Calu3 (cell line): ENCODE measurements at regions not wholly inside any gene's neighbourhood (a gene's known extent, or its start where the extent isn't known, plus 50 kb on each side); places are given as distances from the start of the nearest gene placed in this dataset.

Source experiments
- BruUV-seq: library from RNA; stranded (reverse); fragments of 400-500 nt; replicated peaks from 2 replicates; lab custom pipeline; 2021; lab: Mats Ljungman, UMichigan
- CTCF ChIA-PET: fragments of 300-600 bp; sonication (Branson Sonifier 250); formaldehyde crosslinking; loops from one replicate; lab custom pipeline; 2022; ENCODE audit warnings: antibody characterized with exemption; lab: Charles Lee
- DNase-seq: peaks from one replicate; pipeline ENCODE4 v3.0.0; 2022
- H3K27ac Mint-ChIP-seq: one replicate; pipeline ENCODE4 v1.8.0; 2022; ENCODE audit warnings: mixed read lengths; ENCODE audit not compliant: unreplicated experiment
- H3K27me3 Mint-ChIP-seq: one replicate; pipeline ENCODE4 v1.8.0; 2022; ENCODE audit warnings: mixed read lengths; ENCODE audit not compliant: unreplicated experiment
- H3K36me3 Mint-ChIP-seq: one replicate; pipeline ENCODE4 v1.8.0; 2022; ENCODE audit warnings: mild to moderate bottlenecking, moderate library complexity, mixed read lengths; ENCODE audit not compliant: insufficient read depth, unreplicated experiment
- H3K4me1 Mint-ChIP-seq: one replicate; pipeline ENCODE4 v1.8.0; 2022; ENCODE audit warnings: mild to moderate bottlenecking, low read depth, mixed read lengths; ENCODE audit not compliant: unreplicated experiment
- H3K4me3 Mint-ChIP-seq: one replicate; pipeline ENCODE4 v1.8.0; 2022; ENCODE audit warnings: mild to moderate bottlenecking, low read depth, moderate library complexity, mixed read lengths; ENCODE audit not compliant: unreplicated experiment
- H3K9me3 Mint-ChIP-seq: one replicate; pipeline ENCODE4 v1.8.0; 2022; ENCODE audit warnings: low read depth, mixed read lengths; ENCODE audit not compliant: unreplicated experiment
- intact Hi-C: fragments of 100-400 bp; cut with micrococcal nuclease; formaldehyde crosslinking; loops from one replicate; pipeline ENCODE4 v1.10.0; 2022; ENCODE audit not compliant: unreplicated experiment
- TF ChIP-seq, protein P1 (sequence below): fragments of 200-600 bp; IDR thresholded peaks from one replicate; pipeline ENCODE4 v1.8.0; 2022; ENCODE audit warnings: antibody characterized with exemption; ENCODE audit not compliant: unreplicated experiment

DNA sequence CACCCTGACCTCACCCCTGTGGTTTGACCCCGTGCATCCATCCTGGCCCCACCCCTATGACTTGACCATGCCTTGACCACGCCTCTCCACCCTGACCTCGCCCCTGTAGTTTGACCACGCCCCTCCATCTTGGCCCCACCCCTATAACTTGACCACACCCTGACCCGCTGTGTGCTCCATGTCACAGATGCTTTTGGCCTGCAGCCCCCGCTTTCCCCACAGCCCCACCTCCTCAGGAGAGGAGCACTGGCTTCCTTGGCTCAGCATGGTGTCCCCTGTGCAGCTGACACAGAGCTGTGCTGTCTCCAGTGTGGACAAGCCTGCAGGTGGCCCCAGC lies 269.9 kb upstream of the SFSWAP start:
- intact Hi-C loops, result no loop called here
- DNase-seq, result no peak
- no peak overlapping the region for H3K4me3 Mint-ChIP-seq
- CTCF ChIA-PET, result no interaction called here
- peaks cover 55% of the 10 kb centered on the region for H3K27me3 Mint-ChIP-seq
- BruUV-seq, result no TSS peak
- H3K4me1 Mint-ChIP-seq, result no peaks in the 10 kb centered on the region
- TF ChIP-seq, protein P1, sequence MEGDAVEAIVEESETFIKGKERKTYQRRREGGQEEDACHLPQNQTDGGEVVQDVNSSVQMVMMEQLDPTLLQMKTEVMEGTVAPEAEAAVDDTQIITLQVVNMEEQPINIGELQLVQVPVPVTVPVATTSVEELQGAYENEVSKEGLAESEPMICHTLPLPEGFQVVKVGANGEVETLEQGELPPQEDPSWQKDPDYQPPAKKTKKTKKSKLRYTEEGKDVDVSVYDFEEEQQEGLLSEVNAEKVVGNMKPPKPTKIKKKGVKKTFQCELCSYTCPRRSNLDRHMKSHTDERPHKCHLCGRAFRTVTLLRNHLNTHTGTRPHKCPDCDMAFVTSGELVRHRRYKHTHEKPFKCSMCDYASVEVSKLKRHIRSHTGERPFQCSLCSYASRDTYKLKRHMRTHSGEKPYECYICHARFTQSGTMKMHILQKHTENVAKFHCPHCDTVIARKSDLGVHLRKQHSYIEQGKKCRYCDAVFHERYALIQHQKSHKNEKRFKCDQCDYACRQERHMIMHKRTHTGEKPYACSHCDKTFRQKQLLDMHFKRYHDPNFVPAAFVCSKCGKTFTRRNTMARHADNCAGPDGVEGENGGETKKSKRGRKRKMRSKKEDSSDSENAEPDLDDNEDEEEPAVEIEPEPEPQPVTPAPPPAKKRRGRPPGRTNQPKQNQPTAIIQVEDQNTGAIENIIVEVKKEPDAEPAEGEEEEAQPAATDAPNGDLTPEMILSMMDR, result no peak
- H3K27ac Mint-ChIP-seq, result no peak overlapping the region
- no peaks in the 10 kb centered on the region for H3K36me3 Mint-ChIP-seq
- H3K9me3 Mint-ChIP-seq, result no peaks in the 10 kb centered on the region

DNA sequence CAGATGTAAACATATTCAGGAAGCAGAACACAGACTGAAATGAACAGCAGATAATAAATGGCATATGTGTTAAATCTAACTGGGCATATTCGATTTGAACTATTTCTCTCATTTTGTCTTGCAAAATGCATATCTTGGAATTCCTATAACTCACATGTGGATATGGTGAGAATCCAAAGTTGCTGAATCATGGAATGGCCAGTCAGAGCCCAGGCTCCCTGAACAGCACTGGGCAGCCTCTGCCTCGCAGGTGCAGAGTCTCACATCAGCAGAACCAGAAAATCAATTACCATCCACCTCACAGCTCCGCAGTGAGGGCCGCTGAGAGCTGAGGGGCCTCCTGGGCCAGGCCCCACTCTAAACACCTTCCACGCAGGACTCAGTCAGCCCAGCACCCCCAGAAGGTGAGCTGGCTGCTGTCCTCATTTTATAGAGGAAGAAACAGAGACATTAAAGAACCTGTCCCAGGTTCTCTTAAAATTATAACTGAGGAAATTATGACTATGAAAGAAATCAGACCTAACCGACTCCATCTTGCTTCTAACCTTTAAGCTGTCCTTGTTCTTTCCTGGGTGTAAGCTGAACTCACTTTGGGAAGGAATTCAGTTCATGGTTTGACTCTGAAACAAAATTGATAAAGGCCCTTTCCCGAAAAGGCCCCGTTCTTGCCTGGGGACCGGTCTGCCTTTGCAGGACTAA lies 269.1 kb upstream of the SFSWAP start:
- BruUV-seq, result no TSS peak
- intact Hi-C loops, result no loop called here
- CTCF ChIA-PET, result no interaction called here
- peaks cover 55% of the 10 kb centered on the region for H3K27me3 Mint-ChIP-seq
- no peaks in the 10 kb centered on the region for H3K36me3 Mint-ChIP-seq
- DNase-seq, result no peak
- TF ChIP-seq, protein P1, result no peak
- no peak overlapping the region for H3K4me3 Mint-ChIP-seq
- H3K9me3 Mint-ChIP-seq, result no peaks in the 10 kb centered on the region
- no peak overlapping the region for H3K27ac Mint-ChIP-seq
- no peaks in the 10 kb centered on the region for H3K4me1 Mint-ChIP-seq

DNA sequence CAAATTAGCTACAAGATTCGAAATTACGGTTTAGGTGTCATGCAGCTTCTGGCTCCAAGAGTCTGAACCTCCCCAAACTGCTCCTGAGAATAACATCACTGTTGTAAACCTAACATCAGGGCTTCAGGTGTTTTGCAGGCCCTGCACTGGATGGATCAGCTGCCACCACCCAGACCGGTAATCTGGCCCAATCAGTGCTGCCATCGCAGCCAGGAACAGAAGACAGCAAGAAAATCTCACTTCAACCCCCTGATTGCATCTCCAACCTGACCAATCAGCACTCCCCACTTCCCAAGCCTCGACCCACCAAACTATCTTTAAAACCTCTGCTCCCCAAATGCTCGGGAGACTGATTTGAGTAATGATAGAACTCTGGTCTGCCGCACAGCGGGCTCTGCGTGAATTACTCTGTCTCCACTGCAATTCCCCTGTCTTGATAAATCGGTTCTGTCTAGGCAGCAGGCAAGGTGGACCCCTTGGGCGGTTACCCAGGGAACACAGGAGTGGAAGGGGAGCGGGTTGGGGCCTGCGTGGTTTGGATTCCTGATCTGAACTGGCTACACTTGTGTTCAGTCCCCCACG lies 268.5 kb upstream of the SFSWAP start:
- Mint-ChIP-seq H3K36me3 (no peaks in the 10 kb centered on the region), H3K27ac (no peak overlapping the region), H3K9me3 (no peaks in the 10 kb centered on the region), H3K4me1 (no peaks in the 10 kb centered on the region), H3K4me3 (no peak overlapping the region), H3K27me3 (peaks cover 54% of the 10 kb centered on the region)
- no peak for DNase-seq
- CTCF ChIA-PET, result no interaction called here
- BruUV-seq, result no TSS peak
- intact Hi-C loops, result no loop called here
- TF ChIP-seq, protein P1, result no peak

DNA sequence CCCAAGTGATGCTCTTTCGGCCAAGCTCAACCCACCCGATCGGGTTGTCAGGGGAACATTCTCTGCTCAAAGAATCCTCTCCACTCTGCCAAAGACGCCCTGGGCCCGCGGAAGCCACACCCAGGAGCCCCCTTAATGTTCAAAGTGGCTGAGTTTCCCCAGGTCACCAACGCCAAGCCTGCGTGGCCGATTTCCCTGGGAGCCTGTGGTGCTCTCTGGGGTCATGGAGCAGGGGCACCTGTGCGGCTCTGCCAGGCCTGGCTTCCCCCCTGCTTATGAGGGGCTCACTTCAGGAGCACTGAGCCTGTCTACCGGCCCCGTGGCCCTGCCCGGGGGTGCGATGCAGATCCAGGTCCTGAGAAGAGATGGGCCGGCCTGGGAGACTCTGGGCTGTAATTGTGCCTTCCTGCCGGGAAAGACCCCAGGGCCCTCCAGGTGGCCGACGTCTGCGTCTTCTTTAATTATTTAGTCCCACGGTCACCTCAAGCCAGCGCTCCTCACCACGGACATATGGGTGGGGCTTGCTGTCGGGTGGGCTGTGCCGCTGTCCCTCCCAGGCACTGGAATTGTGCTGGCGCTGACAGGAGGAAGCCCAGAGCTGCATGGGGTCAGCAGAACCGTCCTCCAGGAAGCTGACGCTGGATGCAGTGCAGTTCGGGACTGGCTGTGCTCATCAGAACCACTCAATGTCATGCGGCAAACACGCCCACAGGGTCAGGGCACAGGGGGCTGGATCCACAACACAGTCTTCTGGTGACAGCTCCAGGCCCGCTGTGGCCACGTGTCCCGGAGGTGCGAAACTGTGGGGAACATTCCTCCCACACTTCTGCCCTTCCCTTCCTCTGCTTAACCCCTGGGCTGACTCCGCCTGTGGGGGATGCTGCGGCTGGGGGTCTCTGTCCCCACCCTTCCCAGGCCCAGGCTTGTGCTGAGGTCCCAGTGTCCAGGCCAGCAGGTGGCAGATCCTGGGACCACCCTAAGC lies 267.6 kb upstream of the SFSWAP start:
- DNase-seq, result no peak
- TF ChIP-seq, protein P1, result no peak
- Mint-ChIP-seq H3K4me1 (no peaks in the 10 kb centered on the region), H3K4me3 (no peak overlapping the region), H3K27me3 (peaks cover 54% of the 10 kb centered on the region), H3K27ac (no peak overlapping the region), H3K36me3 (no peaks in the 10 kb centered on the region), H3K9me3 (no peaks in the 10 kb centered on the region)
- BruUV-seq, result no TSS peak
- CTCF ChIA-PET, result no interaction called here
- intact Hi-C loops, result no loop called here
